Renal cortical epithelial cell (primary cell): ENCODE measurements at regions not wholly inside any gene's neighbourhood (a gene's known extent, or its start where the extent isn't known, plus 50 kb on each side); places are given as distances from the start of the nearest gene placed in this dataset.

ENCODE experiments used
- DNase-seq: peaks from one replicate; pipeline ENCODE4 v3.0.0-alpha.2; 2011; ENCODE audit warnings: low read depth

DNA sequence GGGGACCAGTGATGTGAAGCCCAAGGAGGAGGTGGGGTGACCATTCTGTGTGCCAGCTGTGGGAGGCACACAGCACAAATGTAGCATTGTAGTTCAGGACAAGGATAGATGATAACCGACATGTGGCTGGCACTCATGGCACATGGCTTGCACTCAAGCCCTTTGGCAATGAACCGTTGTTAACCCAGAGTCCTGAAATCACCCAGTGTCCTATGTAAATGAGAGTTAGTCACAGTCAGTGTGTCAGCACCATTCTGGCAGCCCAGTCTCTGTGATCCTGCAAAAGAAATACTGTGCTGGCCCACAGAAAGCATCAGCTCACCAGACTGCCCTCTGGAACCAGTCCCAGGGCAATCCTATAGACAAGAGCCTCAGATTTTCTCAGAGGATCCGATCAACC is 339.3 kb downstream of the MID1IP1 start:
- DNase-seq: no peak

DNA sequence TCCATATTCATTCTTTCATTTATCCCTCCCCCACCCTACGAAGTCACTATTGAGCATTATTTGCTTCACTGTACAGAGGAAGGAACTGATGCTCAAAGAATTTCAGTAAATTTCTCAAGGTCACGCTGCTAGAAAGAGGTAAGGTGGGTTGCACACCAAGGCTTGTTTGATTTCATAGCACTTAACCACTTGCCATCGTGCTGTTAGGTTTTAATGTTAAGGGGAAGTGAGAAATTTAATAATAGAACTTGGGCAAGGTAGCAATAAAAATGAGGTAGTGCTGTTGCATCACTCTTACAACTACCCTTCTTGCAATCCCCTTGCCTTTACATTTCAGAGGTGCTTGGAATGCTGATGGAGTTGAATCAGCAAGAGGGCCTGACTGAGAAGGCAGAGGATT is 343.1 kb downstream of the MID1IP1 start:
- peak; percentile 44 for DNase-seq

DNA sequence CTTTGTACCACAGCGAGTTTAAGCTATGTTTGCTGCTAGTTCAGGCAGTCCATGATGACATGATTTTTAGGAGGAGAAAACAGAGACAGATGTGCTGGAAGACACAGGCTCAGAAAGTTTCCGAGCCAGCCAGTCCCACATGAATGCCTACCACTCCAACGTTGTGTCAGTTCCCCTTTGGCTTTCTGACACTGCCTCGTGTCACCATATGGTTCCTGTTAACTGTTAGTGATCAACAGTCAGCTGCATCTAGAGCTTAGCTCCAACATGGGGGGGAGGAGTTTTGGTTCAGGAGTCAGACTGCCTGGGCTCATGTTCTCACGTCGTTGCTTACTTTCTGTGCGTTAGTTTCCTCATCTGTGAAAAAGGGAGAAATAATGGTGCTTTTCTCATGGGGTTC is 343.7 kb downstream of the MID1IP1 start:
- DNase-seq: no peak

DNA sequence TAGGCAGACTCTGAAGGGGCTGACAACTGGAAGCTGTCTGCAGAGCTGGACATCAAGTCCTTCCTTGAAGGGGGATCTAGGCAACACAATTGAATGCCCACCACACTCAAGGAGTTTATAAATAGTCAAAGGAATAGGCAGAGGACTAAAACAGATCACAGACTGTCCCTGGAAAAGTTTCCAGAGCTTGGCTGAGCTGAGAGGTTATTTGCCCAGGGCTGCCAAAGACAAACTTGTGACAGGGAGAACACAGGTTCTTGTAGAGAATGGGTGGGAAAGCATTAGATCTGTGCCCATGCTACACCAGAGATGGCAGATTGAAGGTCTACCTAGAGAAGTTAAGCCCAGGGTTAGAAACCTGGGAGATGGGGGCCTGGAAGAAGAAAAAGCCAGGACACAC is 344.6 kb downstream of the MID1IP1 start:
- no peak for DNase-seq

GRCh38 chrX:39149761-39150160 is 348.5 kb downstream of the MID1IP1 start:
- DNase-seq: peak; percentile 33

- no peak for DNase-seq
Observed at GRCh38 chrX:39150220-39150619, 349.0 kb downstream of the MID1IP1 start.

- no peak for DNase-seq
Observed at GRCh38 chrX:39150621-39151020, 349.4 kb downstream of the MID1IP1 start.

DNA sequence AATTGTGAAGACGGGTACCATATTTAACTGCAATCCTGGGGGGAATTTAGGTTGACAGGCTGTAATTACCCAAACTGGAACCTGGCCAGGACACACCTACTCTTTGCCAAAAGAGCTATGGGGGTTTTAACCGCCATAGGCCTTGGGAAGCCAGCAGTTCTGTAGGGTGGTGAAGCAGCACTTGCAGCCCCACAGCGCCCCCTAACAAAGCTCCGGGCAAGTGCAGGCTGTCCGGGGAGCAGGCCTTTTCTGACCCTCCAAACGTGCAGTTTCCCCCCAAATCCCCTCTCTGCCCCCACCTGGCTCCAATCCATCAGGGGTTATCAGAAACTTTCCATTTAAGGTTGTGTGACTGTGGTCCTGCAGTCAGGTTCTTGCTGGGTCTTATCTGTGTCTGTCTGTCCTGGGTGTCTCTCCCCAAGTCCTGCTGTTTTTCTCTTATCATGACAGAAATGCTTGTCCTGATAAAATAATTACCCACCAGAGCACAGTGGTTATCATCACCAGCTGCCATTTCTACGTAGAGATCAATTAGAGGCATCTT is 350.9 kb downstream of the MID1IP1 start:
- DNase-seq: no peak

DNA sequence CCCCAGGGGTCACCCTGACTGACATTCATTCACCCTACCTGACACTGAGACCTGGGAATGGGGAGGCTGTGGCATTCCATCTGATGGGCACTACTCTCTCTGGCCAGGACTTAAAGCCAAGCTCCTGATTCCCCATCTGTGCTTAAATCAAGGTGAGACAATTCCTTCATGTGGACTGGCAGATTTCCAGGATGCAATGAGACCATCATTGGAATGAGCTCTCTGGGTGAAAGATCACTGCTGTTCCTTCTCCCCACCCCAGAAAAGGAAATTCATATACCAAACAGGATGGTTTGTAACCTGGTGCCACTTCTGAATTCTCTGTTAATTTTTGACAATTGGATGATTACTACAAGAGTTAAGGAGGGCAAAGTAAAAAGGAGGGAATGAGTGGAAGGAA is 354.8 kb downstream of the MID1IP1 start:
- DNase-seq: no peak

DNA sequence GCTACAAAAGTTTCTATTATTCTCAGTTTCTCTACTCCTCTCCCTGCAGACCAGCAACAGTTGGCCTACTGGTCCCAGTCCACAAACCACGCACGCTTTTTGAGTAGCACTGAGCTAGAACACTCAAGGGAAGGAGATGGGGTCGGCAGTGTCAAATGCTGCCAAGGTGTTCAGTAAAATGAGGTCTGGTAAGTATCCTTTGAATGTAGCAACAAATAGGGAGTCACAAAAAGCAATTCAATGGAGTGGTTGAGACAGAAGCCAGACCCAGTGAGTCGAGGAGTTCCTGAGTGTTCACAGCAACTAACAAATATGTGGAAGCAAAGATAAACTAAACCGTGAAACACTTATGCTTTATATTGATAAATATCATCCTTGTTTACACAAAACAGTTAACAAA is 355.7 kb downstream of the MID1IP1 start:
- DNase-seq: no peak

DNA sequence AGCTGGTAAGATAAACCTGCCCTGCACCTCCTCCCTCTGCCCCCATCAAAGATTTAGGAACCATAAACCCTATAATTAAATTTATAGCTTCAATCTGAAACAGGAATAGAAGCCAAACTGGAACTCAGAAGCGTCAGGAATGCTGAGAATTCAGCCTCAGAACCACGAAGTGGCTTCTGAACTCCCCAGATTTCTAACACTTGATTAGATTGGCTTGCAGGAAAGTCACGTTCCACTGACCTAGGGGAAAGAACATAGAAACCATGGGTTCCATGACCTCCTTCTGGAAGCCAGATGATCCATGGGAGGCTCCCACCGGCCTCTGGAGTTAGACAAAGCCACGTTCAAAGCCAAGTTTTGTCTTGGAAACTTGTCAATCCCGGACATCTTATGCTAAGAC is 356.5 kb downstream of the MID1IP1 start:
- DNase-seq: peak; percentile 57

DNA sequence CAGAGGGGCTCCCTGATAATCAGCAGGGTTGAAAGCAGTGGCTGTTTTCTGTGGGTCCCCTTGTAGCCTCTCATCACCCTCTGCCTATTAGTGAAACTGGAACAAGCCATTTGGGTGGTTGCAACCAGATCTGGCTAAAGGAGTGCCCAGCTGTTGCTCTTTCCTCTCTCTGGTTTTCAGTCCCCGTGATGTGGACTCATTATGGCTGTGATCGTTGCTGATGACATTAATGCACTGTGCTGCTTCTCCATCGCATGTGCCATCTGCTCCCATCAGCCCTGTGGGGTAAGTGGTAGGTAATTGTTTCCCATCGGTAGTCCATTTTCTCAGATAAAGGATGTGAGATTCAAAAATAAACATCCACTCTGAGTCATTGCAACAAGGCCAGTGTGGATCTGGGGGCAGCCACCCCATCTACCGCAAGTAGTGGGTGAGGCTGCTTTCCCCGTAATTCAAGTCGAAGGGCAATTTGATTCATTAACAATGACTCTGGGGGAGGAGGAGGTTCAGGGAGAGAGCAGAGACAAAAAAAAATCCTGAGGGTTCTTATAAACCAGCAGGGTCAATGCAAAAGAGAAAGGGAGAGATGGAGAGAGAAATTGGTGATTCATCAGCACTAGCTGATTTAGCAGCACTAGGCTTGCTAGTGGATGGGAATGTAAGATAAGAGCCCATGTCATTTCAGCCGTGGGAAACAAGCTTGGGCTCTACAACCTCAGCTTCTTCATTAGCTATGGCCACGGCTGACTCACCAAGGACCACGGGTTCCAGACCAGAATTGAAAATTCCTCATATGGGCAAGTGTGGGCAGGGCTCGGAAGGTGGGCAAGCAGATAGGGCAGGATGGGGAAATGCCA is 357.8 kb downstream of the MID1IP1 start:
- DNase-seq: peak; percentile 74

GRCh38 chrX:39159921-39160507 is 358.8 kb downstream of the MID1IP1 start:
- no peak for DNase-seq

GRCh38 chrX:39161611-39162255 is 360.5 kb downstream of the MID1IP1 start:
- DNase-seq: no peak

DNA sequence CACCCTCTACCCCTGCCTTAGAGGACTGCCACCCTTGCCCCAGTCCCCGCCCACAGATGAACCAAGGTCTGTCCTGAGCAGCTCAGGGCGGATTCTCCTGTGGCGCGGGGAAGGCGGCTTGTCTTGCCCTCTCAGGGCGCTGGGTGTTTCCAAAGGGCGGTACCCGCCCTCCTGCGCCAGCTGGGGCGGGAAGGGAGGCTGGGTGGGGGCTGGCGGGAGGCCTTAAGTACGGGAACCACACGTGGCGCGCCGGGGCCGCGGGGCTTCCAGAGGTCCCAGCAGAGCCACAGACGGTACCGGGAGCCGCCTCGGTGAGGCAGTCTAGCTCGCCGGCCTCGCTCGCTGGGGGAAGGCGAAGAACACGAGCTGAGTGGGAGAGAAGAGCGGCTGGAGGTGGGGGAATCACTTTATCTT is 361.1 kb downstream of the MID1IP1 start:
- DNase-seq: no peak

GRCh38 chrX:39163581-39164126 is 362.4 kb downstream of the MID1IP1 start:
- no peak for DNase-seq

- DNase-seq: no peak
Observed at GRCh38 chrX:39164212-39164611, 363.0 kb downstream of the MID1IP1 start.

GRCh38 chrX:39165185-39165584 is 363.9 kb downstream of the MID1IP1 start:
- DNase-seq: no peak

- no peak for DNase-seq
Observed at GRCh38 chrX:39165773-39166172, 364.5 kb downstream of the MID1IP1 start.

- DNase-seq: peak; percentile 47
Observed at GRCh38 chrX:39167791-39168190, 366.5 kb downstream of the MID1IP1 start.

DNA sequence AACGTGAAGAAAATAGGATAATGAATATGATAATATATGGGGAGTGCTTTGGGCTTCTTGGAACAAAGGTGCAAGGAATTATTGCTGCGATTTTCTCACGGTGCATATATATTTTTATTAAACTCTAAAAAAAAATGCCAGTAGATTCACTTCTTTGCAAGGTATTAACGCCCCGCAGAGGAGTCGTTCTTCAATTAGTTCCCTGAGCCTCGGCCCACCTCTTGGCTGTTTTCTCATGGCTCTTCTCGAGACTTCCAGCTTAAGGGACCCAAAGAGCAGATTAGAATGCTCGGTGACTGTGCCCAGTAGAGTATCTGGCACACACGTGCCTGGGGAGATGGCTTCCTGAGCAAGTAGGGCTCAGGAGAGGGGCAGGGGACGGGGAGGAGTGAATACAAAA is 367.4 kb downstream of the MID1IP1 start:
- no peak for DNase-seq

DNA sequence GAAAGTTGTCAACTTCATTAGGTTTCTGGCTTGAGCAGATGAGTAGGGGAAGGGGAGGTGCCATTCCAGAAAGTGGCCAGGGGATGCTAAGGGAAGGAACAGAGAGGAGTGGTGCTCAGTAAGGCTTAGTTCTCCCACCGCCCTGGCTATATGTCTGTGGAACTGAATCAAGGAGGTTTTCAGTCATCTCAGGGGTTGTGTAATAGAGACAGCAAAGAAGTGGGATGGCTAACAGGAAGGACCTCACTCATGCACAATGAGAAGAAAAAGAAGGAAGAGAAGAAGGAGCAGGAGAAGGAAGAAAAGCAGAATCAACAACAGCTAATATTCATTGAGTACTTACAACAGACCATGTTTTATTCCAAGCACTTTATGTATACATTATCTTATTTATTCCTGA is 368.7 kb downstream of the MID1IP1 start:
- no peak for DNase-seq
